BE2C (cell line): ENCODE measurements at regions not wholly inside any gene's neighbourhood (a gene's known extent, or its start where the extent isn't known, plus 50 kb on each side); places are given as distances from the start of the nearest gene placed in this dataset.

ENCODE experiments used
- DNase-seq: peaks from one replicate; pipeline ENCODE4 v3.0.0-alpha.2; 2020
- H3K27me3 ChIP-seq: fragments of 250-450 bp; sonication (Bioruptor Pico); 2 replicates; pipeline ENCODE4 v1.5.1; 2020; ENCODE audit warnings: mild to moderate bottlenecking
- H3K36me3 ChIP-seq: fragments of 250-450 bp; sonication (Bioruptor Pico); 2 replicates; pipeline ENCODE4 v1.5.1; 2020; ENCODE audit warnings: mild to moderate bottlenecking
- H3K4me1 ChIP-seq: fragments of 250-450 bp; sonication (Bioruptor Pico); 2 replicates; pipeline ENCODE4 v1.5.1; 2020
- H3K4me3 ChIP-seq: 2 replicates; pipeline ENCODE4 v1.5.1; 2011; ENCODE audit warnings: low read depth, low read length
- H3K9me3 ChIP-seq: fragments of 250-450 bp; sonication (Bioruptor Pico); 2 replicates; pipeline ENCODE4 v1.5.1; 2020
- CTCF ChIP-seq: IDR thresholded peaks from 2 replicates; pipeline ENCODE4 v1.5.1; 2012; ENCODE audit warnings: mild to moderate bottlenecking, low read depth, low read length

DNA sequence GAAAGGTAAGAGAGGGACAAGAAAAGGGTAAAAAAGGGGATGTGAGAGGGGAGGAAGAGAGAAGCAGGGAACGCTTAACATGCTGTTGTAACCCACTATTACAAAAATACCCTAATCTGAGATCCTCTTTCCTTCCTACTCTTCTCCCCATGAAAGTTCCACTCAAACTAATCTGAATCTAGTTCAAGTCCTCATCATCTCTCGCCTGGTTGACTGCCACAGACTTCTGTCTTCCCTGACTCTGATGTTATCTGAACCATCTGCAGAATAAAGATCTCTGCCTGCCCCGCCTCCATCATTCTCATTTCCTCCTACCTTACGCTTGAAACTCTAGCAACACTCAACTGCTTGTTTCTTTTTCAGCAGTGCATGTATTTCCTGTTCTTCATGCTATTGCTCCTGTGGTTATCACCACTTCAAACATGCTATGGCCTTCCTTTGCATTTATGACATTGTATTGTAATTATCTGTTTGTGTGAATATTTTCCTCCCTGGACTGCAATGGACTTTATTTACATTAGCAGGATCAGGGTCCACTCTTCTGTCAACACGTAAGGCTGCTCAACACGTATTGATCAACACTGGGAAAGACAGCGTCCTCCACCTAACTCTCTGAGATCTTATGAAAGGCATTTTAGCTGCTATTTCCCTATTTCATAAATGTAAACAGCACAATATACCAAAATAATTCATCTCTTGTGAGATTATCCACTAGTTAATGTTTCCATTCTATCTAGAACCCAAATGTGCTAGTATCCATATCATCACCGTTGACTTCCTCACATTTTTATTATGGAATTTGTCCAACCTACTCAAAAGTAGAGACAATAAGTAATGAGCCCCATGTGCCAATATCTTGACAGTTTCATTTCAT lies 215.5 kb upstream of the USP25 start:
- no peak overlapping the region for H3K4me3 ChIP-seq

GRCh38 chr21:15515908-15516307 lies 213.9 kb upstream of the USP25 start:
- Histone ChIP-seq H3K36me3 (no peaks in the 10 kb centered on the region), H3K4me1 (no peaks in the 10 kb centered on the region), H3K27me3 (no peaks in the 10 kb centered on the region), H3K9me3 (no peaks in the 10 kb centered on the region), H3K4me3 (no peak overlapping the region)
- DNase-seq, result no peak
- no peak for TF ChIP-seq CTCF

More for the DNA sequence above, 215.5 kb upstream of the USP25 start:
- Histone ChIP-seq H3K9me3 (no peaks in the 10 kb centered on the region), H3K4me1 (no peaks in the 10 kb centered on the region), H3K27me3 (no peaks in the 10 kb centered on the region), H3K36me3 (no peaks in the 10 kb centered on the region)
- DNase-seq, result no peak
- TF ChIP-seq CTCF, result no peak

DNA sequence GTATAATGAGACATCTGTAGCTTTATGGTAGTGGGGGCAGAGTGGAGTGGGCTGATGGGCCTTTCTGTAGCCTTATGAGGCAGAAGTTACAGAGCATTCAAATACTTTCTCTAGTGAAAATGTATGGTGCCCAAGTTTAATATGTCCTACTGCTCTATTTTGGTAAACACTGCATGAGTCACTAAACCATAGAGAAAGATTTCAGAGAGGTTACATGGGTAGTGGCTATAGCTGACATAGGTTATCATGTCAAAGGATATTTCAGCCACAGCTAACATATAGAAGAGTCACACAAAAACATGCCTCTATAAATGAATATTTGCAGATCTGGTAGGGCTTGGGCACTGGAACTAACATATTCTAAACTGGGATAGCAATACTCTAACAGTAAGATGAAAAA lies 212.4 kb upstream of the USP25 start:
- Histone ChIP-seq H3K4me3 (no peak overlapping the region), H3K36me3 (no peaks in the 10 kb centered on the region), H3K27me3 (no peaks in the 10 kb centered on the region), H3K9me3 (no peaks in the 10 kb centered on the region), H3K4me1 (no peaks in the 10 kb centered on the region)
- no peak for TF ChIP-seq CTCF
- no peak for DNase-seq

DNA sequence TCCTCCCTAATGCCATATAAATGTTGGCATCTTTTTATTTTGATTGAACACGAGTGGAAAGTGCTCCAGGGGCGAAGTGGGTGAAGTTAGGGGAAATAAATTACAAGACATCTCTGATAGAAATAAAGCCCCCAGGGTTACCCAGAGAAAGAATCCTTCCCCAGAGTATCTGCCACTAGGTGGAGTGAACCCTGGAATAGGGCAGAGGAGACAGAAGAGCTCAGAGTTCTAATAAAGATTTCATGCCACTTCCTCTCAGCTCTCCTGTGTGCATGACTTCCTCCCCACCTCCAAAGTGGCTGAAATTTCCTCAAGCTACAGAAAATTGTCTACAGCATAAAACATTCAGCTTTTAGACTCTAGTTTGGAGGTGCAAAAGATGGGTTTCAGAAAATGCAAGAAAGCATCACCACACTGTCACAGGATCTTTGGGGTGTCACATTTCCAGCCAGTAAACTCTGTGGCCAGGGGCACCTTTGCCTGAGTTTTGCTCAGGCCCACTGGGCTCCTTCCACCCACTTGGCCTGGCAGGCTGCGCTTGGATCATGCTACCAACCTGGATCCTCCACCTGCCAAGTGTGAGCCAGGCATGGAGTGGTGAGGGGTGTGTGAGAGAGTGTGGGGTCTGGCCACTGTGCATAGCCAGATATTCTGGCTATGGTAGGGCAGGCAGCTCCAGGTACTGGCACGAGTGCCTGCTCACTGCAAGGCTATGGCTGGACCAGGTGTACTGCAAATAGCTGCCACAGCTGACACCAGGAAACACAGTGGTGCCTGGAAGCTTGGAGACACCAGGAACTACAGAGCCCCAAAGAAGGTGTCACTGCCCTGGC lies 208.8 kb upstream of the USP25 start:
- H3K4me1 ChIP-seq, result no peaks in the 10 kb centered on the region
- H3K36me3 ChIP-seq, result no peaks in the 10 kb centered on the region
- no peaks in the 10 kb centered on the region for H3K9me3 ChIP-seq
- no peak for DNase-seq
- no peaks in the 10 kb centered on the region for H3K27me3 ChIP-seq
- H3K4me3 ChIP-seq, result no peak overlapping the region
- peak; percentile 57 for TF ChIP-seq CTCF

- H3K4me3 ChIP-seq, result no peak overlapping the region
- no peak for TF ChIP-seq CTCF
These were observed 208.2 kb upstream of the USP25 start for GRCh38 chr21:15521644-15522001.

GRCh38 chr21:15522148-15522547 lies 207.6 kb upstream of the USP25 start:
- TF ChIP-seq CTCF, result no peak
- H3K4me1 ChIP-seq, result no peaks in the 10 kb centered on the region
- H3K36me3 ChIP-seq, result no peaks in the 10 kb centered on the region
- H3K4me3 ChIP-seq, result no peak overlapping the region
- no peaks in the 10 kb centered on the region for H3K27me3 ChIP-seq
- DNase-seq, result no peak
- no peaks in the 10 kb centered on the region for H3K9me3 ChIP-seq

More at GRCh38 chr21:15521644-15522001, 208.2 kb upstream of the USP25 start:
- H3K9me3 ChIP-seq, result no peaks in the 10 kb centered on the region
- DNase-seq, result no peak
- H3K4me1 ChIP-seq, result no peaks in the 10 kb centered on the region
- H3K27me3 ChIP-seq, result no peaks in the 10 kb centered on the region
- no peaks in the 10 kb centered on the region for H3K36me3 ChIP-seq
